ENCODE measurements at regions not wholly inside any gene's neighbourhood (a gene's known extent, or its start where the extent isn't known, plus 50 kb on each side); places are given as distances from the start of the nearest gene placed in this dataset.

GRCh38 chr12:19947344-19947743 lies 421.0 kb upstream of the PDE3A start (continued):
- no peak for TF ChIP-seq YY1 (IDR thresholded peaks at IDR 0.05)
- TF ChIP-seq GABPA (IDR thresholded peaks at IDR 0.05 in 1 of 2, conservative IDR thresholded peaks at IDR 0.05 in 1 of 2), result no peak
- no peak for TF ChIP-seq CTCF (IDR thresholded peaks at IDR 0.05; ENCODE audit: low read depth, low read length, missing input control)
- no peak for TF ChIP-seq SP1 (IDR thresholded peaks at IDR 0.05)

GRCh38 chr12:19951664-19952063 lies 416.7 kb upstream of the PDE3A start:
- H3K9ac ChIP-seq (ENCODE audit: low read depth in 1 of 2, low read length in 2 of 2), result no peak overlapping the region
- TF ChIP-seq EGR1 (IDR thresholded peaks at IDR 0.05; ENCODE audit: low read depth in 2 of 2) (no peak), REST (IDR thresholded peaks at IDR 0.05) (no peak), SP1 (IDR thresholded peaks at IDR 0.05) (no peak), ZBTB33 (IDR thresholded peaks at IDR 0.05) (no peak), MAX (IDR thresholded peaks at IDR 0.05) (no peak), JUND (IDR thresholded peaks at IDR 0.05) (no peak), GABPA (IDR thresholded peaks at IDR 0.05 in 1 of 2, conservative IDR thresholded peaks at IDR 0.05 in 1 of 2) (no peak), NR2F2 (IDR thresholded peaks at IDR 0.05) (no peak), RAD21 (IDR thresholded peaks at IDR 0.05) (no peak), FOXA2 (IDR thresholded peaks at IDR 0.05) (no peak), ATF3 (IDR thresholded peaks at IDR 0.05) (no peak), HNF4G (IDR thresholded peaks at IDR 0.05) (no peak), CTCF (IDR thresholded peaks at IDR 0.05; ENCODE audit: low read depth, low read length, missing input control) (no peak), HNF4A (conservative IDR thresholded peaks at IDR 0.05) (no peak), RXRA (IDR thresholded peaks at IDR 0.05) (no peak), FOXA1 (IDR thresholded peaks at IDR 0.05) (no peak), TAF1 (conservative IDR thresholded peaks at IDR 0.05) (no peak)
- H3K9me3 ChIP-seq (ENCODE audit: control insufficient read depth in 4 of 4, low read length in 3 of 4), result no peaks in the 10 kb centered on the region
- no peak overlapping the region for H3K27ac ChIP-seq (ENCODE audit: low read depth in 1 of 2, low read length in 2 of 2)
- H3K36me3 ChIP-seq (ENCODE audit: control insufficient read depth in 4 of 4, insufficient read depth in 3 of 4, low read depth in 1 of 4, low read length in 3 of 4), result no peaks in the 10 kb centered on the region
- no peaks in the 10 kb centered on the region for H3K27me3 ChIP-seq (ENCODE audit: control insufficient read depth in 4 of 4, insufficient read depth in 4 of 4, low read length in 3 of 4)
- 76% methylated on average over 4 of the region's 4 CpGs for WGBS
- H3K4me3 ChIP-seq (ENCODE audit: low read depth in 1 of 3, low read length in 3 of 3), result no peak overlapping the region
- DNase-seq (ENCODE audit: low spot score), result no peak
- H3K4me1 ChIP-seq (ENCODE audit: control insufficient read depth in 4 of 4, insufficient read depth in 4 of 4, low read length in 3 of 4), result no peaks in the 10 kb centered on the region
